Loucy (cell line): ENCODE measurements at regions not wholly inside any gene's neighbourhood (a gene's known extent, or its start where the extent isn't known, plus 50 kb on each side); places are given as distances from the start of the nearest gene placed in this dataset.

Source experiments
- H2AFZ ChIP-seq: fragments of 200-600 bp; sonication (generic); 2 replicates; pipeline ENCODE4 v1.6.0; 2016; ENCODE audit warnings: antibody characterized with exemption, mild to moderate bottlenecking, low read length, moderate library complexity
- H3F3A ChIP-seq: fragments of 200-600 bp; 2 replicates; pipeline ENCODE4 v1.6.0; 2016; ENCODE audit warnings: antibody characterized with exemption, low read depth, mild to moderate bottlenecking
- H3K27me3 ChIP-seq: fragments of 200-600 bp; sonication (generic); 2 replicates; pipeline ENCODE4 v1.6.1; 2014; ENCODE audit warnings: low read length, mild to moderate bottlenecking; ENCODE audit not compliant: insufficient read depth, poor library complexity, severe bottlenecking
- H3K36me3 ChIP-seq: fragments of 200-600 bp; sonication (generic); 2 replicates; pipeline ENCODE4 v1.6.1; 2016; ENCODE audit warnings: low read length; ENCODE audit not compliant: insufficient read depth
- H3K4me1 ChIP-seq: fragments of 200-600 bp; sonication (generic); 2 replicates; pipeline ENCODE4 v1.5.1; 2014; ENCODE audit warnings: low read length, mild to moderate bottlenecking; ENCODE audit not compliant: insufficient read depth, poor library complexity, severe bottlenecking
- H3K4me2 ChIP-seq: fragments of 200-600 bp; sonication (generic); 2 replicates; pipeline ENCODE4 v1.6.0; 2014; ENCODE audit warnings: antibody characterized with exemption, low read length, low read depth, mild to moderate bottlenecking; ENCODE audit not compliant: poor library complexity, severe bottlenecking
- H3K4me3 ChIP-seq: fragments of 200-600 bp; sonication (generic); 2 replicates; pipeline ENCODE4 v1.5.1; 2014; ENCODE audit warnings: low read length, mild to moderate bottlenecking, mixed read lengths; ENCODE audit not compliant: poor library complexity, severe bottlenecking
- H3K79me2 ChIP-seq: fragments of 200-600 bp; sonication (generic); 2 replicates; pipeline ENCODE4 v1.6.1; 2014; ENCODE audit warnings: low read length; ENCODE audit not compliant: insufficient read depth
- H3K9ac ChIP-seq: fragments of 200-600 bp; sonication (generic); 2 replicates; pipeline ENCODE4 v1.6.0; 2014; ENCODE audit warnings: mild to moderate bottlenecking, low read depth, low read length, moderate library complexity; ENCODE audit not compliant: poor library complexity, severe bottlenecking
- H3K9me2 ChIP-seq: fragments of 200-600 bp; sonication (generic); replicated peaks from 2 replicates; pipeline ENCODE4 v1.6.1; 2016; ENCODE audit warnings: low read depth, low read length, mixed read lengths
- H3K9me3 ChIP-seq: fragments of 200-600 bp; sonication (generic); 2 replicates; pipeline ENCODE4 v1.6.1; 2014; ENCODE audit warnings: mild to moderate bottlenecking, antibody characterized with exemption, low read length, low read depth; ENCODE audit not compliant: insufficient read depth
- H4K20me1 ChIP-seq: fragments of 200-600 bp; sonication (generic); 2 replicates; pipeline ENCODE4 v1.6.0; 2014; ENCODE audit warnings: antibody characterized with exemption, low read length, mild to moderate bottlenecking; ENCODE audit not compliant: insufficient read depth, poor library complexity, severe bottlenecking
- CTCF ChIP-seq: fragments of 200-600 bp; sonication (generic); conservative IDR thresholded peaks from 2 replicates; pipeline ENCODE4 v1.5.1; 2014; ENCODE audit warnings: mild to moderate bottlenecking, antibody characterized with exemption, low read length
- EZH2phosphoT487 ChIP-seq: fragments of 200-600 bp; IDR thresholded peaks from 2 replicates; pipeline ENCODE4 v1.6.1; 2018; ENCODE audit warnings: antibody characterized with exemption, mild to moderate bottlenecking, moderate library complexity, borderline replicate concordance

GRCh38 chr3:182261041-182261440 lies 532.3 kb upstream of the ATP11B start:
- Histone ChIP-seq H3K9ac (no peak overlapping the region), H2AFZ (no peak overlapping the region), H3K9me2 (no peaks in the 10 kb centered on the region), H3K9me3 (no peaks in the 10 kb centered on the region), H3K4me2 (no peak overlapping the region), H3K4me3 (no peak overlapping the region), H3F3A (no peaks in the 10 kb centered on the region), H3K36me3 (no peaks in the 10 kb centered on the region), H3K79me2 (no peaks in the 10 kb centered on the region), H4K20me1 (no peaks in the 10 kb centered on the region), H3K4me1 (no peaks in the 10 kb centered on the region), H3K27me3 (no peaks in the 10 kb centered on the region)
- TF ChIP-seq EZH2phosphoT487: no peak
- no peak for TF ChIP-seq CTCF

- Histone ChIP-seq H3K9me2 (no peaks in the 10 kb centered on the region), H3K9me3 (no peaks in the 10 kb centered on the region), H4K20me1 (no peaks in the 10 kb centered on the region), H3K4me1 (no peaks in the 10 kb centered on the region), H3K4me2 (no peak overlapping the region), H3K4me3 (no peak overlapping the region), H3F3A (no peaks in the 10 kb centered on the region), H3K27me3 (no peaks in the 10 kb centered on the region), H3K9ac (no peak overlapping the region), H2AFZ (no peak overlapping the region), H3K36me3 (no peaks in the 10 kb centered on the region), H3K79me2 (no peaks in the 10 kb centered on the region)
- TF ChIP-seq EZH2phosphoT487 (no peak), CTCF (no peak)
Observed at GRCh38 chr3:182268711-182269110, 524.6 kb upstream of the ATP11B start.

GRCh38 chr3:182276512-182276911 lies 516.8 kb upstream of the ATP11B start:
- no peaks in the 10 kb centered on the region for H3K36me3 ChIP-seq
- no peak overlapping the region for H3K4me3 ChIP-seq
- H3K27me3 ChIP-seq: no peaks in the 10 kb centered on the region
- no peak overlapping the region for H3K9ac ChIP-seq
- H4K20me1 ChIP-seq: no peaks in the 10 kb centered on the region
- H3K4me2 ChIP-seq: no peak overlapping the region
- H3F3A ChIP-seq: no peaks in the 10 kb centered on the region
- TF ChIP-seq CTCF: no peak
- no peak for TF ChIP-seq EZH2phosphoT487
- no peak overlapping the region for H2AFZ ChIP-seq
- H3K4me1 ChIP-seq: no peaks in the 10 kb centered on the region
- H3K79me2 ChIP-seq: no peaks in the 10 kb centered on the region
- H3K9me3 ChIP-seq: no peaks in the 10 kb centered on the region
- no peaks in the 10 kb centered on the region for H3K9me2 ChIP-seq
